ENCODE measurements at regions not wholly inside any gene's neighbourhood (a gene's known extent, or its start where the extent isn't known, plus 50 kb on each side); places are given as distances from the start of the nearest gene placed in this dataset.

DNA sequence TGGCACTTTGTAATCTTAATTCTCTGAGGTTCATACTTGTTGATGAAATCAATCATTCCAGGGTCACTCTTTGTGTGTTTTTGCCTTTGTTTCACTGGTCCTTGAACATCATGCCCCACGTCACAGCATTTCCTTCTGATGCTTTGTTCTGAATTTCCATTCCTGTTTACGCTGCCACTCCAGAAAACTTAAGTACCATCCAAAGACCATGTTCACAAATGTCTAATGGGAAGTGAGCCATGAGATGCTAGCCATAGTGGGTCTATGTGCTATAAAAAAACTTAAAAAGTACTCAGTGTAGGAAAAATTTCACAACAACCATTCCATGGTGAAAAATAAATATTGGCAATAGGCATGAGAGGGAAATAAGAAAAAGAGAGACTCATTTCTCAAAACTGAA lies 232.0 kb downstream of the IBTK start:
- intact Hi-C loops (cut with micrococcal nuclease): no loop called here

DNA sequence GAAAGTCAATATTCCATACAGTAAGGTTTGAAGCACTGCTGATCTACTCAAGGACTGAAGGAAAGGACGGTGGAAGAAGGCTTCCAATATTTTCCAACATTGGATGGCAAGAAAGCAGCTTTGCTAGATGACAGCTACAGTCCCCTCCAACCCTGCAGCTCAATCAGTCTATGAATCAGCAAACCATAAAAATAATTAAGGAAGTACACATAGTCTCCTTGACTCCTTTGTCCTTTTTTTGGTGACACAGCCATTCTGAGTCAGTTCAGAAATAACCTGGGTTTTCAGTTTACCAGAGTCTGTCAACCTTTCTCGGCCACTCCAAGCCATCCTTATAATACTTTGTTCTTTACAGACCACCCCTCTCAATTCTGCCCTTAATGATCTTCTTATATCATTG lies 232.5 kb downstream of the IBTK start:
- intact Hi-C loops (cut with micrococcal nuclease): no loop called here

DNA sequence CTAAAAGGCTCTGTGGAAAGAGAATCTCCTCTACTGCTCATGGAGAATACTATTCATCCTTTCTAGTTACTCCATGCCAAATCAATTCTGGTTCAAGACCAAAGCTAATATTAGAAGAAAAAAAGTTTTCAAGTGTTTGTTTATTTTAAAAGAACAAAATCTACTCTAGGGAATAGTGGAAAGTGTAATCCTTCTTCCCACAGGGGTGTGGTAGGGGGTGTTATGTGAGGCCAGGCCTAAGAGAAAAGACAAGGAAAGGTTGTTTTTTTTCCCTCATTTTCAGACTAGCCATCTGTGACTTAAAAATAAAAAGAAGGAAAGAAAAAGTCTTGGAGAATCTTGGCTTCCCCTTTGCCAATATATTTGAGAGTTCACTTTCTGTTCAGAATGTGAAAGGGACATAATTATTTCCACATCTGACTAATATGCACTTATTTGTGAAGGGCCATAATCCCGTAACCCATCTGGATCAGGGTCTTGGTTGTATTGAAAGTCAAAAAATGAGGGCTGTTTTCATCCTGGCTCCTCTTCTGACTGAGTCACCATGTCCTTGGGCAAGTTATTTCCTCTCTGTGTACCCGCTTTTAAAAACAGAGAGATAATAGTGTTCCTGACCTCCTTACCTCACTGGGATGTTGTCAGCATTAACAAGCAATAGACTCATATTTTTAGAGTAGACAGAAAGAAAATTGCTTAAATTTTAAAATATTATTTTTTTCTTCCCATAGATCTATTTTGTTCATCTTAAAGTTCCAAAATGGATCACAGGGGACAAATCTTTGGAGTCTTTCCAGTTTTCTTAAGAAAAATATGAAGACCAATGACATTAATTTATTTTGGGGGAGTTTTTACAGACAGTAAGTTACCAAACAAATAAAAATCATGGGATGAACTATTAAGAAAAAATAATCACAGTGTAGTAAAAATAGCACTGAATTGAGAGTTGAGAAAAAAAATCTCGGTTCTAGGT lies 233.7 kb downstream of the IBTK start:
- intact Hi-C loops (cut with micrococcal nuclease): no loop called here

DNA sequence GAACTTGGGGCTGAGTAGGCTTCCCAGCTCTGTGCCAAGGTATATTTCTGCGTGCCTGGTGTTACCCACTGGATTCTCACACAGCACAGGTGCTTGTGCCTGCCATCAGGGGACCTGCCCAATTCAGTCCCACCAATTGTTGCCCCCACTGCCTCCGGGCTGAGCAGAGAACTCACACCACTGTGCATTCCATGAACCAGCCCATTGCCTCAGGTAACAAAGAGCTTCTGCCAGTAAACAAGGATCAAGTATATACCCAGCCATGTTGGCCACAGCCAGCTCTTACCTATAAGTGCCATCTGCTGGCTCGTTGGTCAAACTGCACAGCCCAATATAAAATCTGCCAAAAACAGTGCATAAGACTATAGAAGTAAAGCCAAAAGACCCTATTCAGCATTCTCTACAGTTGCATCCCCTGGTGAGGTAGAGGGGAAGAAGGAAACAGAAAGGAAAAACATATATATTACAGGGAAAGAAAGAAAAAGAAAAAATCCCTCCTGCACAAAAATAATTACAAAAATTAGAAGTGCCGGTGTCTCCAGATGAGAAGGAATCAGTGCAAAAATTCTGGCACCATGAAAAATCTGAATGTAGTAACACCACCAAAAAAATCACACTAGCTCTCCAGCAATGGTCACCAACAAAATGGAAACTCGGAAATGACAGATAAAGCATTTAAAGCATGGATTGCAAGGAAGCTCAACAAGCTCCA lies 241.4 kb downstream of the IBTK start:
- intact Hi-C loops (cut with micrococcal nuclease): loop anchor here (10.0 kb wide), 2 partner anchors 271 to 1401 kb away; no protein-coding TSS in a partner anchor

DNA sequence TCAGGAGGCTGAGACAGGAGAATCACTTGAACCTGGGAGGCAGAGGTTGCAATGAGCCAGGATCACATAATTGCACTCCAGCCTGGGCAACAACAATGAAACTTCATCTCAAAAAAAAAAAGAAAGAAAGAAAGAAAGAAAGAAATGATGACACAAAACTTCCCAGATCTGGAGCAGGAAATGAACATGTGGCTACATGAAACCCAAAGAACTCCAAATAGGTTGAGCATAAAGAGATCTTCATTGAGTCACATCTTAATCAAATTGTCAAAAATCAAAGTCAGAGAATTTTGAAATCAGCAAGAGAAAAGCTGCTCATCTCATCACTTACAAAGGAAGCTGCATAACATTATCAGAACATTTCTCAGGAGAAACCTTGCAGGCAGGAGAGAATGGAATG lies 247.0 kb downstream of the IBTK start:
- intact Hi-C loops (cut with micrococcal nuclease): loop anchor here (10.0 kb wide), 2 partner anchors 266 to 1396 kb away; no protein-coding TSS in a partner anchor

DNA sequence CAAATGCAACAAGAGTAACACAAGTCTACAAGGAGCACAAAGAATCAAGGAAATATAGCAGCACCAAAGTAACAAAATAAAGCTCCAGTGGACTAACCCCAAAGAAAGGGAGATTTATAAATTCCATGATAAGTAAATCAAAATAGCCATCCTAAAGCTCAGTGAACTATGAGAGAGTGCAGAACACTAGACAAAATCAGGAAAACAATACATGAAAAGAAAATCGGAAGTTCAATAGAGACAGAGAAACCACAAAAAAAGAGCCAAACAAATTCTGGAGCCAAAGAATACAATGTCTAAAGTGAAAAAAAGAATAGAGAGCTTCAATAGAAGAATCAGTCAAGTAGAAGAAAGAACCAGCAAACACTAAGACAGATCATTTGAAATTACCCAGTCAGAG lies 247.3 kb upstream of the TENT5A start:
- intact Hi-C loops (cut with micrococcal nuclease): loop anchor here (10.0 kb wide), 2 partner anchors 265 to 1395 kb away; no protein-coding TSS in a partner anchor

DNA sequence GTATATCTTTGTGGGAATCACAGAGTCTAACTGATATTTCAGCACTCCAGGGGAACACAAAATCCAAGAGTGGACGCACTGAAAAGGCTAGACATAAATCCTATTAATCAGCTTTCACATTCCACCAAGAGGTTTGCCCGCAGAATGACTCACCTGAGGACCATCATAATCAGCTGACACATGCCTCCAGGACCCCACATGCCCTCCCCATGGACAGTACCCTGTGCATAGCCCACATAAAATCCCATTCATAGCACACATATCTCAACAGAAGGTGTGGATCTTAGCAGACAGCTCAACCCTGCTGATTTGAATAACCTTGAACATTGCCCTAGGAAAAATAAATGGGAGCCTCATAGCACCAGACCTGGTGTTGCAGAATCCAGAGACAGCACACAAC lies 246.8 kb upstream of the TENT5A start:
- intact Hi-C loops (cut with micrococcal nuclease): no loop called here

DNA sequence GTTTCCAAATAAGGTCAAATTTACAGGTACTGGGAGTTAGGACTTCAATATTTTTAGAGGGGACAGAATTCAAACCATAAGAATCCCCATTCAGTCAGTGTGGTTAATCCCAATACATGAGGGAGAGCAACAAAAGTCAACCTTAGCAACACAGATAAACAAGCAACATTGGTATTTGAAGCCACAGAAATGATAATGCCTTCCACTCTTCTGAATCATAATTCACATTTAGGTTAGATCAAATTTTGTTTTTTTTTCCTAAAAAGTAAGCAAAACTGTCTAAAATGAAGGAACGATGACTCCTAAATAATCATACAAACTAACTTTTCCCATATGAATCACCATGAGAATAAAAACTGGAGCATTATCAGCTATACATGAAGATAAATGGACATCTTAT lies 246.0 kb upstream of the TENT5A start:
- intact Hi-C loops (cut with micrococcal nuclease): no loop called here

DNA sequence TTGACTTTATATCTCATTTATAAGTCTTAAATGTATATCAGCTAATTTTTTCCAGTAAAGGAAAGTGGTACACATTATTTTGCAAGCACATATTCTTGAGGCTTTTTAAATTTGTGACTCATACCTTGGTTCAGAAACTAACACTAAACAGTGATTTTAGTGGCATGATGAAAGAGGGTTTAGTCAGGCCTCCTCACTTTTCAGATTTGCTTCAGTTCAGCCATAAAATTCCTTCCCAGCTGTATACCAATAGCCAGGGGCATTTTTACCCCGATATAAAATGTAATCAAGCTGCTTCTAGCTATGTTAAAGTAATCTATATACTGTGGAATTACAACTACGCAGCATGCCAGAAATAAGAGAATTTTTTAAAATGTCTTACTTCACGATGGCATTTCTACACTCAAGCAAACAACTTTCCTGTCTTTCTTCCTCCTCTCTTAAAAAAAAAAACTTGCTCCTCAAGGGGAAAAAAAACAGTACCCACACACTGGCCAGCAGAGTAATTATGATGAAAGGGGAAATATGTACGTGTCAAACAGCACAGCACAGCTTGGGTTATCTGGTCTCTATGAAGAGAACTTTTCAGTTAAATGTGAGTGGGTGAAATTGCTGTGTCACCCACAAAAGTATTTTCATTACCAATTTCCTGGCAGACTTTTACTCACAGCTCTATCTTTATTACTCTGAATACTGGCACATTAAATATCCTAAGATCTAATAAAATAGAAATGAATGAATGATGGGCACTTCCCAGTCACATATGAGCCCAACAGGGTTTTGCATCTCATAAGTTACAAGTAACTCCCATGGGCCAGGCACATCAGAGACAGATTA lies 244.8 kb upstream of the TENT5A start:
- intact Hi-C loops (cut with micrococcal nuclease): no loop called here

DNA sequence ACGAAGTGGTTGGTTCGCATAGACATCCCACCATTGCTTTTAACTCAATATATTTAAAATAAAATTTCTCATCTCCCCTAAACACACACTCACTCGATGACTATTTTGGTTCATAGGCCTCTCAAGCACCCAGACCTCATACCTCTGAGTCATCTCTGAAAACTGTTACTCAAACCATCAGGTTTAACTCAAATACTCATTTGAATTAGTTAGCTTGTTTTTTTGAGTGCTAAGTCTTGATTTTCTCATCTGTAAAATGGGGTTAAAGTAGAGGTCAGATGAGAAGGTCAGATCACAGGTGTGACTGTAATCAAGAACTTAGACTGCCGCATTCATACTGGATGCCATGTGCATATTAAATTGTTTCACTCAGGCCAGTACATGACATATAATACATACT lies 243.9 kb upstream of the TENT5A start:
- intact Hi-C loops (cut with micrococcal nuclease): no loop called here

DNA sequence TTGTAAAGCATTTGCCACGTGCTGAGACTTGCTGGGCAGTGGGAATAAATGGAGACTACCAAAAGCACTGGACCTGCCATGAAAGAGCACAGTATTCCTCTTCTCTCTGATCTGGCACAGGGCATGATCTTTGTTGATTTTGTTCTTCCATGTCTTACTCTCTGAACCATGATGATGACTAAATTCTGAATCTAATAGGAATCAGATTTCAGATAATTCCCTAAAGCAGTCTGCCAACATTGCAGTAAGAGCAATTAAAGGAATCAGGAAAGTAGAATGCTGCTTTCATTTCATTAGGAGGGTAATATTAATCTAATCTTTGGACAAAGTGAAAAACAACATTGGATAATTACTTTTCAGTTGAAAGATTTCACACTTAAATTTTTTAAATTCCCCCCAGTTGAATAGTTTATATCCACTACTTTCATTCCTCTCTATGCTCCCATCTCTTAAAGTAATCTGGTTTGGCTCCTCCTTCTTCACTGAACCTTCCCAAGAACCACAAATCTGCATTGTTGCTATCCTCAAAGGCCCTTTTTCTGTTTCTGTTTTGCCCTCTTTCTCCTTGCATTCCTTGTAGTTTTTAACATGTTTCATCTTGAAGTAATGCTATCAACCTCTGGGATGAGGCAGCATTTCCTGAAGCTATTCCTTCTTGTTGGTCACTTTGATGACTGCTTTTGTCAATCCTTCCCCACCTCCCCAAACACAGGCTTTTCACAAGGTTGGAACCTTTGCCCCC lies 243.2 kb upstream of the TENT5A start:
- intact Hi-C loops (cut with micrococcal nuclease): no loop called here

DNA sequence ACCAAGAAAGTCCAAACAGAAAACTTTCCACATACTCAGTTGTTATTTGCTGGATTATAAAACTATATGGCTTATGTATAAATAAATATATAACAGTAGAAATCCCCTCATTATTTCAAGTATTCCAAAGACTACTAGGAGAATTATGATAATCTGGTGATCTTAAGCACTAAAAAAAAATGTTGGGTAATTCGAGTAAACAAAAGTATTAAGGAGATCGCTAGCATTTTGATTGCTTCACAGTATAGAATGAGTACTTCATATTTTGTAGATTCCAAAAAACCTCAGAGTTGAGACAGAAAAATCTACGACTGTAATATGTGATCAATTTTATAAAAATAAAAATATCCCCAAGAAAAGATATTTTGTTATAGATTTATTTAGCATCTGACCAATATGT lies 236.4 kb upstream of the TENT5A start:
- intact Hi-C loops (cut with micrococcal nuclease): no loop called here

DNA sequence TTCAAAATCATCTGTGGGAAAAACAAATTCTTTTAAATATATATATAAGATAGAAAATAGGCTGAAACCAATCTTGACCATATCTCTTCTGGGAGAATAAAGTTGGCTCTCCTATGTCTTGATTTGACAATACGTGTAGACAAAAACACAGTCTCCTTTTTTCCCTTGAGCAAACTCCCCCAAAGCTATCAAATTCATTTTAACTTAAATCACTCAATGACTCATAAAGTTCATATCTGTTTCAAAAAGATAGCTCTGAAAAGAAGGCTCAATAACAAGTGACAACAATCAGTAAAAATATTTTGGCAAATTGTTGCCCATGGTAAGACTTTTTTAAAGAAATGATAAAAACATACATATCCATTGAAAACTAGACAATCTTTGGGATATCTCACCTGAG lies 236.0 kb upstream of the TENT5A start:
- intact Hi-C loops (cut with micrococcal nuclease): no loop called here

DNA sequence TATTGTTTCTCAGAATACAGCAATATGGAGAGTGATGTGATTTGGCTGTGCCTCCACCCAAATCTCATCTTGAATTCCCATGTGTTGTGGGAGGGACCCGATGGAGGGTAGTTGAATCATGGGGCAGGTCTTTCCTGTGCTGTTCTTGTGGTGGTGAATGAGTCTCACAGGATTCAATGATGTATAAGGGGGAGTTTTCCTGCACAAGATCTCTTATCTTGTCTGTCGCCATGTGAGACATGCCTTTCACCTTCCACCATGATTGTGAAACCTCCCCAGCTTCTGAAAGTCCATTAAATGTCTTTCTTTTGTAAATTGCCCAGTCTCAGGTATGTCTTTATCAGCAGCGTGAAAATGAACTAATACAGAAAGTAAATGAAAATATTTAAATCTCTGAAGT lies 234.8 kb upstream of the TENT5A start:
- intact Hi-C loops (cut with micrococcal nuclease): no loop called here

DNA sequence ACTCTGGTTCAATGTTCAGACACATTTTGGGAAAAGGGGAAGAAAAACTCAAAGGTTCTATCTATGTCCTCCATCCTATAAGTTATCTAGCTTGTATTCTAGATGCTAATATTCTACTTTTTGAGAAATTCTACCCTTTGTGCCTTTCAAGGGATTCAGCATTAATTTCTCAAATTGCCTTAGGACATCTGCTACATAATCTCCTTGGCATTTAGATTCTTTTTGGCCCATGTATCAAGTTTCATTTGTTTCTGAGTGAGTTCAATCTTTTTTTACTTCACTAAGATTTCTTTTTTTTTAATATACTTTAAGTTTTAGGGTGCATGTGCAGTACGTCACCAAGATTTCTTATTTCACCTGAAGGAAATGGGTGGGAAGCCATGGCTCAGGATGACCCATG lies 232.7 kb upstream of the TENT5A start:
- intact Hi-C loops (cut with micrococcal nuclease): no loop called here

DNA sequence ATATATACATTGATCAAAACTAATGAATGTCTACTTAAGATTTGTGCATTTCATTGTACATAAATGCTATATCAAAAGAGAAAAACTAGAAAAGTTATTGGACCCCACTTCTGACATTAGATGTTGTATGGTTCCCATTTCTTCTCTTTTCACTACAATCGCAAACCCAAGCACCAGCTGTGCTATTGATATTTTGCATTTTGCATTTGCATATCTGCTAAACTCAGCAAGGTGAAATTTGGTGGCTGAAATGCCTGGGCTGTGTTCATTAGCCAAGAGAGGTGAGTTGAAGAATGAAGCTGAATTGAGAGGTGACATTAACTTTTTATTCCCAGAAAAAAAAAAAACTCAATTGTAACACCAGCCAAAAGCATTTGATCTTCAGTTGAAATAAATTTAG lies 232.1 kb upstream of the TENT5A start:
- intact Hi-C loops (cut with micrococcal nuclease): no loop called here

DNA sequence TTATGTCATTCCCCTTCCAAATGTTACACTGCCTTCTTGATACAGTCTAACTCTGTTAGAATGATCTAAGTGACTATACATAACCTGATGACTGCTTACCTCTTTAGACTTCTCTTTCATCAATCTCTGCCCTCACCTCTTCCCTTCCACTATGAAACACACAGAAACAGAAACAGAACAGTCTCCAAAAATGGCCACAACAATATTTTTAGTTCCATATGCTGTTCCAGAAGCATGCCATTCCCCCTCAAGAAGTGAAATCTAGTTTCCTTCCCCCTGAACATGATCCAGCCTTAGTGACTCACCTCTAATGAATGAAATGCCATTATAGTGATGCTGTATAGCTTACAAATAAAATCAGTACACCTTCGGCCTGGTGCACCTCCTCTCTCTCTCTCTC lies 229.3 kb upstream of the TENT5A start:
- intact Hi-C loops (cut with micrococcal nuclease): no loop called here

DNA sequence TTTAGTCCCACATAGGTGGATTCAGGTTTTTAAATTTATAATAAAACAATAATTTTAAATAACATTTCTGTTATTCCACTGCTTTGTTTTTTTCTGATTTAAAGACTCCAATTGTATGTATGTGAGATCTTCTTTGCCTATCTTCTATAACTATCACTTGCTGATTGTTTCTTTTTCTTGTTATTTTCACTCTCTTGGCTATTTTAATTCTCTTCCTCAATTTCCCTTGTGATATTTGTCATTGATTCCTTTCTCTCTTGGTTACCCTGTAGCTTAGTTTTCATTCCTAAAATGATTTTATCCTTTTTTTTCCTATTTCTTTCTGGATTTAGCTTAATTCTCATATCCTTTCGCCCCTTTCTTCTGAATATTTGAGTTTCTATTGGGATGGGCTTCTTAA lies 227.3 kb upstream of the TENT5A start:
- intact Hi-C loops (cut with micrococcal nuclease): no loop called here

DNA sequence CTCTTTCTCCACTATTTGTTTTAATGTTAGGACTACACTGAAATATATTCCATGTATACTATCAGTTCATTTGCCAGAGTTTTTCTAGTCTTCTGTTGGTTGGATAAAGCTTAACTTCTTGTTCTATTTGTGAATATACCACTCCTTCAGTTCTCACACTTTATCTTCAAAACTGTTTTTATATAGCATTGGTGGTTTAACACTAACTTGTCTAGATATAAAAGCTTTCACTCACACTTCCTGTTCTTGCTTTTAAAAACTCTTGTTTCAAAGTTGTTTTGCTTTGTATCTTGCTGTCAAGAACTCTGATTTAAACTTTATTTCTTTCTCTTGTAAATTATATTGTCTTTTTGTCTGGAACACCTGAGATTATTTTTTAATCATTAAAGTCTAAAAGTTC lies 226.8 kb upstream of the TENT5A start:
- intact Hi-C loops (cut with micrococcal nuclease): no loop called here

DNA sequence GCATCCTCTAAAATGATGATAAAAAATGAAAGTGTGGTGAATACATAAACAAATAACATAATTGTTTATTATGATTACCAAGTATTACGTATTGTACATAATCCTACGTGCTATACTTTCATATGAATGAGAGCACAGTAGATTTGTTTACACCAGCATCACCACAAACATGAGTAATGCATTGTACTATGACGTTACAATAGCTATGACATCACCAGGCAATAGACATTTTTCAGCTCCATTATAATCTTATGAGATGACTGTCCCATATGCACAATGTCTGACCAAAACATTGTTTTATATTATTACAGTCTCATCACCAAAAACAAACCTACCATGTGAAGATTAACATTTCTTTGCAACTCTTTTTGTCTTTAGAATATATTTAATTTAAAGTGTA lies 225.7 kb upstream of the TENT5A start:
- intact Hi-C loops (cut with micrococcal nuclease): no loop called here

DNA sequence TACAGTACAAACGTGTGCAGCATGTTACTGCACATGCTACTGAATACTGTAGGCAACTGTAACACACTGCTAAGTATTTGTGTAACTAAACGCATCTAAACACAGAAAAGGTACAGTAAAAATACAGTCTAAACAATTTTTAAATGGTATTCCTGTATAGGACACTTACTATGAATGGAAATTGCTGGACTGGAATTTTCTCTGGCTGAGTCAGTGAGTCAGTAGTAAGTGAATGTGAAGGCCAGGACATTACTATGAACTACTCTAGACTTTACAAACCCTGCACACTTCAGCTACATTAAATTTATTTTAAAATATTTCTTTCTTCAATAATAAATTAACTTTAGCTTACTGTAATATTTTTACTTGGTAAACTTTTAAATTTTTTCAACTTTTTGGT lies 225.0 kb upstream of the TENT5A start:
- intact Hi-C loops (cut with micrococcal nuclease): no loop called here

All from T-helper 1 cell treated with Interleukin-12 subunit alpha and Interleukin-12 subunit beta and Interleukin-4 antibody, amounts not matched to agents 30 ng/mL and 1 ng/mL, for 36 hours (primary cell).